Aorta (tissue), 5 donors: ENCODE measurements at regions not wholly inside any gene's neighbourhood (a gene's known extent, or its start where the extent isn't known, plus 50 kb on each side); places are given as distances from the start of the nearest gene placed in this dataset.
A peak's percentile ranks its signal among the peaks of the same experiment; 100 is the strongest.

Source experiments
- ATAC-seq: fragments of 200-7000 bp; cut with Tn5 transposase; one replicate; pipeline ENCODE4 v1.9.1; 2022; ENCODE audit warnings: moderate library complexity; ENCODE audit not compliant: low FRiP score
- DNase-seq, 2 donors: peaks; one replicate each; pipeline ENCODE4 v3.0.0-alpha.2; 2020
- H3K27ac ChIP-seq, 2 donors: one replicate each; pipeline ENCODE4 v1.5.1; 2013; ENCODE audit warnings: low read length in 2 of 2, mild to moderate bottlenecking in 2 of 2, moderate library complexity in 2 of 2, control low read depth in 1 of 2, inconsistent platforms in 1 of 2, low read depth in 1 of 2
- H3K27me3 ChIP-seq, 2 donors: one replicate each; pipeline ENCODE4 v1.6.1; 2013; ENCODE audit warnings: control low read depth in 1 of 2, low read length in 1 of 2, mild to moderate bottlenecking in 1 of 2, moderate library complexity in 1 of 2; ENCODE audit not compliant: insufficient read depth in 2 of 2, control insufficient read depth in 1 of 2
- H3K36me3 ChIP-seq, 2 donors: one replicate each; pipeline ENCODE4 v1.6.1; 2013; ENCODE audit warnings: control low read depth in 1 of 2, low read length in 1 of 2, mild to moderate bottlenecking in 1 of 2; ENCODE audit not compliant: insufficient read depth in 2 of 2, control insufficient read depth in 1 of 2
- H3K4me1 ChIP-seq, 2 donors: one replicate each; pipeline ENCODE4 v1.6.1; 2013; ENCODE audit warnings: low read length in 2 of 2, control low read depth in 1 of 2, mild to moderate bottlenecking in 1 of 2, moderate library complexity in 1 of 2; ENCODE audit not compliant: insufficient read depth in 2 of 2, control insufficient read depth in 1 of 2
- H3K4me3 ChIP-seq, 2 donors: one replicate each; pipeline ENCODE4 v1.5.1; 2013; ENCODE audit warnings: low read length in 2 of 2, control low read depth in 1 of 2, mild to moderate bottlenecking in 1 of 2
- H3K9me3 ChIP-seq: one replicate; pipeline ENCODE4 v1.6.1; 2013; ENCODE audit warnings: mild to moderate bottlenecking, low read length; ENCODE audit not compliant: control insufficient read depth
- WGBS, 2 donors: extraction: QIAGEN DNeasy Blood & Tissue Kit; methylation state at CpG; one replicate each; pipeline ENCODE4 v1.1.7; 2013; 5-methylcytosine and 5-hydroxymethylcytosine counted together
- intact Hi-C, 2 donors: fragments of 100-400 bp; cut with DNase I; formaldehyde crosslinking; loops; one replicate each; pipeline versions ENCODE4 v1.14.2 to v1.15.0; 2022
- donor health status: healthy with polysubstance abuse.
- donor health status: Bipolar disorder and iron deficiency.
- donor health status: DM: no; HTN: no; CAD: no.
- donor health status: DM: no; HTN: no; CAD: no.
- donor health status: DM: yes; HTN: yes; CAD: no.

- DNase-seq (no peak), ATAC-seq (no peak)
- intact Hi-C loops: no loop called here
- WGBS, 2 donors: 29 to 47% methylated on average over 1 of the region's 1 CpG
- Histone ChIP-seq H3K36me3 (no peaks in the 10 kb centered on the region), H3K9me3 (peaks cover 2% of the 10 kb centered on the region), H3K4me1 (no peaks in the 10 kb centered on the region), H3K4me3 (no peak overlapping the region), H3K27ac (no peak overlapping the region), H3K27me3 (no peaks in the 10 kb centered on the region)
Observed at GRCh38 chr5:86118542-86118941, 499.2 kb upstream of the COX7C start.

- Histone ChIP-seq H3K27ac (no peak overlapping the region), H3K4me1 (no peaks in the 10 kb centered on the region), H3K4me3 (no peak overlapping the region), H3K9me3 (no peaks in the 10 kb centered on the region), H3K27me3 (no peaks in the 10 kb centered on the region), H3K36me3 (no peaks in the 10 kb centered on the region)
- ATAC-seq (no peak), DNase-seq (no peak)
- WGBS, 2 donors: 89 to 94% methylated on average over 3 of the region's 3 CpGs
- intact Hi-C loops: no loop called here
Observed at GRCh38 chr5:86124333-86124732, 493.4 kb upstream of the COX7C start.

DNA sequence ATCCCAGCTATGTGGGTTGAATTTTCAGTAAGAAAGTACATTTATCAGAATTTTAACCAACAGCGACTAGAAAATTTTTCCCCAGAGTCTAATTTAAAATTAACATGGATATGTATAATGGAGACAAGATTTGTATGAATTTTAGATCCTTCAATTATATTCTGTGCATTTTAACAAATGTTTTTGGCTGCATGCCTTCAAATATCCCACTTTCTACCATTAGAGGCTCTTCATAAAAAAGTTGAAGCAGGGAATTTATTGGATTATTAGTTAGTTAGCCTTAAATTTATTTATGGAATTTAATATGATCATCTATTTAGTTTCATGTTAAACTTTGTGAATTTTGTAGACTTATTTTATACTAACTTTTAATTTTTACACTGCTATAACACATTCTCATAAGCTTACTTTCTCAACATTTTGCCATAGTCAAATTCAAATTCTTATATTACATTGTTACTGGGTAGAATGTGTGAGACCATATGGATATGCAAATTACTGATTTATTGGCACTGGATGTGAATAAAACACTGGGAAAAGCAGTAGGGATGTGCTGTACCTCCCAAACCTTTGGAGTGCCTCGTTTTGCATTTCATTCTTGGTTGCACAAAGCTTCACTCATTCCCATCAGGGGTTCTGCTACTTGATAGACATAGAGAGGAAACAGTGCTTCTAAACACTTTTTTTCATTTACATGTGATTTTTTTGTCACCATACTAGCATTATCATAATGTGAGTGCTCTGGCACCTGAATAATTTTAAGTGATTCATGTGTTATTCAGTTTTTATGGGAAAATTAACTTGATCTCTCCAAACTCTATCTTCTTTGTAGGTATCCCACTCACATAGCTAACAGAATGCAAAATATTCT lies 491.8 kb upstream of the COX7C start:
- Histone ChIP-seq H3K9me3 (no peaks in the 10 kb centered on the region), H3K4me1 (no peaks in the 10 kb centered on the region), H3K27me3 (no peaks in the 10 kb centered on the region), H3K36me3 (no peaks in the 10 kb centered on the region), H3K27ac (no peak overlapping the region), H3K4me3 (no peak overlapping the region)
- no peak for DNase-seq
- WGBS, 2 donors: 54% methylated on average over 2 of the region's 2 CpGs
- ATAC-seq: no peak
- intact Hi-C loops: no loop called here

- Histone ChIP-seq H3K36me3 (no peaks in the 10 kb centered on the region), H3K4me1 (no peaks in the 10 kb centered on the region), H3K4me3 (no peak overlapping the region), H3K9me3 (no peaks in the 10 kb centered on the region), H3K27me3 (no peaks in the 10 kb centered on the region), H3K27ac (no peak overlapping the region)
- intact Hi-C loops: no loop called here
- no peak for DNase-seq
- ATAC-seq: no peak
- WGBS, 2 donors: 94% methylated on average over 1 of the region's 1 CpG
Observed at GRCh38 chr5:86127696-86128095, 490.0 kb upstream of the COX7C start.

DNA sequence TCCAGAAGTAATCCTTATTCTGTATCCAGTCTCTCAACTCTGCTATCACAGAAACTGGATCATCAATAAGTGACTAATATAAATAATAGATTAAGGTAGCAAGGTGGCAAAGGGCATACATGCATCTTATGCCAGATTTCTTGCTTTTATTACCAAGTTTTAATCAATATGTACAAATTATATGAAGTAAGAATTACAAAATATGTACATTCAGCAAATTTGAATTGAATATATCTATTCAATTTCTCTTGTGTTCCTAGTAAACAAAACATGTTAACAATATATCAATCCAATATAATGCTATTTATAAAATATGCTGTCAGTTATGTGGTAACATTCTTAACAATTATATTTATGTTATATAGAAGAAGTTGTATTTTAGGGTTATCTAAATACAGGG lies 488.7 kb upstream of the COX7C start:
- no peaks in the 10 kb centered on the region for H3K27me3 ChIP-seq
- H3K4me3 ChIP-seq: no peak overlapping the region
- H3K4me1 ChIP-seq: no peaks in the 10 kb centered on the region
- H3K9me3 ChIP-seq: no peaks in the 10 kb centered on the region
- H3K27ac ChIP-seq: no peak overlapping the region
- intact Hi-C loops: no loop called here
- DNase-seq (no peak), ATAC-seq (no peak)
- no peaks in the 10 kb centered on the region for H3K36me3 ChIP-seq

GRCh38 chr5:86137297-86137696 lies 480.4 kb upstream of the COX7C start:
- no peak for ATAC-seq
- no peaks in the 10 kb centered on the region for H3K4me1 ChIP-seq
- no peak overlapping the region for H3K27ac ChIP-seq
- 79 to 83% methylated on average over 2 of the region's 2 CpGs for WGBS, 2 donors
- no peaks in the 10 kb centered on the region for H3K9me3 ChIP-seq
- intact Hi-C loops: no loop called here
- H3K27me3 ChIP-seq: no peaks in the 10 kb centered on the region
- DNase-seq: no peak
- no peaks in the 10 kb centered on the region for H3K36me3 ChIP-seq
- no peak overlapping the region for H3K4me3 ChIP-seq

DNA sequence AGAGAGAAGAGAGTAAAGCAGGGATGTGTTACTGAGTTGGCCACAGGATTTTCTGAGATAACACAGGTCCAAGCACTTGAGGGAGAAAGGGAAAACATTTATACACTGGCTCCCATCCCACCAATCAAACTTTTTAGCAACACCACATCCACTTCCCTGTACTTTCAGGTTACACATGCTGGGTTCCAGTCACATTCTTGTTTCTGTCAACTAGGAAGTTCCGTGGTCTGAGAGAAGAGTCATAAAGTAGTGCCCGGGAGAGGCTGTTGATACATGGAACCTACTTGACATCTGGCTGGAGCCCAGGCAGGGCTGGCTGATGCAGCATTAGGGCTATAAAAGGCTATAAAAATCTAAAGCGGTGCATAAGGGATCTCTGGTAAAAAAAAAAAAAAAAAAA lies 473.9 kb upstream of the COX7C start:
- no peak overlapping the region for H3K4me3 ChIP-seq
- peak in 1 of 2 donors; percentile 70 for DNase-seq
- no peaks in the 10 kb centered on the region for H3K4me1 ChIP-seq
- no peaks in the 10 kb centered on the region for H3K27me3 ChIP-seq
- H3K27ac ChIP-seq: no peak overlapping the region
- H3K36me3 ChIP-seq: no peaks in the 10 kb centered on the region
- peak; percentile 19 for ATAC-seq
- intact Hi-C loops: no loop called here
- H3K9me3 ChIP-seq: no peaks in the 10 kb centered on the region
- 7 to 10% methylated on average over 3 of the region's 3 CpGs for WGBS, 2 donors

DNA sequence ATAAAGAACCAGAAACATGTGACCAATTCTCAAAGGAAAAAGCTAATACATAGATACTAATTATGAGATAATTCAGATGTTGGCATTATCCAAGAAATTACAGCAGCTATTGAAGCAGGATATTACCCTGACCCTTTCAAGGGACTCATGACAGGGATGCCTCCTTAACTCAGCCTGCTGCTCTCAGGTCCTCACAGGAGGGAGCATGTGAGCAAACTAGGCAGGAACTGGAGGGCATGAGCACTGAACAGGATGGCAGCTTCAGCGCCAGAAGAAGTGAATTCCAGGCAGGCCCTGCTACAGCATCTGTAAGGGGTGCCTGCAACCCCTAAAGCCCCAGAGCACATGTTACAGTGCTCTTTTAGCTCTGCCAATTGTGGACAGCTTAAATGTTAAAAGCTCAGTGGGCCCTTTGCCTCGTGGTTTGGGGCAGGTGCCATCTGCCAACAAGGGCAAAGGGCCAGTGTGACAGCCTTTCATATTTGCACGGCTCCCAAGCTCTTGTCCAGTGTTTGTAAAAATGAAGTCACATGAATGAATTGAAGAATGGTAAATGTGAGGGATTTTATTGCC lies 464.7 kb upstream of the COX7C start:
- Histone ChIP-seq H3K36me3 (no peaks in the 10 kb centered on the region), H3K27ac (no peak overlapping the region), H3K27me3 (no peaks in the 10 kb centered on the region), H3K9me3 (no peaks in the 10 kb centered on the region), H3K4me3 (no peak overlapping the region), H3K4me1 (no peaks in the 10 kb centered on the region)
- ATAC-seq (no peak), DNase-seq (no peak)
- intact Hi-C loops: no loop called here
- WGBS, 2 donors: 37 to 41% methylated on average over 3 of the region's 3 CpGs

DNA sequence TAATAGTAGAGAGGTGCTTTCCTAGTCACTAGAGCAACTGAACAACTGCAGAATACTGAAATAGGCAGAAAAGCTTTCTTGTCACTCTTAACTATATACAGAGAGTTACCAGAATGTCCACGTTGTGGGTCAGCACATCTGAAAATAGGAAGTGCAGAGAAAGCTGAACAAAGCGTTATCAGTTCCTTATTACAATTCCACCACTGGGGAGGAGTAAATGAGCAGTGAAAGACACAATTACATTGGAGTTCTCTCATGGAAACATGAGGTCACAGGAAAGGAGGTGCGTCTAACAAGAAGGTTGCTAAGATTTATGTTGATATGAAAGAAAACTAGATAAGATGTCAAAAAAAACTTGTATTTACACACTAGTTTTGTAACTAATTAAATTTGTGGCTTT lies 461.9 kb upstream of the COX7C start:
- Histone ChIP-seq H3K36me3 (no peaks in the 10 kb centered on the region), H3K4me1 (no peaks in the 10 kb centered on the region), H3K4me3 (no peak overlapping the region), H3K27ac (no peak overlapping the region), H3K27me3 (no peaks in the 10 kb centered on the region), H3K9me3 (no peaks in the 10 kb centered on the region)
- DNase-seq (no peak), ATAC-seq (no peak)
- intact Hi-C loops: no loop called here
- WGBS, 2 donors: 31 to 36% methylated on average over 3 of the region's 3 CpGs
